Activated naive CD8-positive, alpha-beta T cell treated with anti-CD3 and anti-CD28 coated beads, Interleukin-2, amount 10 ng/mL, durations not matched to agents 7 days and 5 days (primary cell): ENCODE measurements at regions not wholly inside any gene's neighbourhood (a gene's known extent, or its start where the extent isn't known, plus 50 kb on each side); places are given as distances from the start of the nearest gene placed in this dataset.
"Not testable (repeated sequence)": the region's sequence is repeated elsewhere in the genome, so short reads cannot be mapped to it uniquely, and the experiment has no call there.

Experiments
- ATAC-seq: fragments of 150-1000 bp; cut with Tn5 transposase; one replicate; pipeline ENCODE4 v1.10.0; 2021; ENCODE audit warnings: low read depth, moderate library complexity
- POLR2A ChIA-PET: fragments of 350-600 bp; sonication (Branson Sonifier 250); formaldehyde crosslinking; loops from one replicate; lab custom pipeline; 2021; ENCODE audit warnings: antibody characterized with exemption; lab: Charles Lee
- DNase-seq: peaks from one replicate; pipeline ENCODE4 v3.0.0; 2021
- H3K27ac Mint-ChIP-seq: one replicate; pipeline ENCODE4 v1.8.0; 2022; ENCODE audit warnings: mild to moderate bottlenecking, mixed read lengths
- H3K27me3 Mint-ChIP-seq: one replicate; pipeline ENCODE4 v1.8.0; 2022; ENCODE audit warnings: mild to moderate bottlenecking, moderate library complexity, mixed read lengths
- H3K36me3 Mint-ChIP-seq: one replicate; pipeline ENCODE4 v1.8.0; 2021; ENCODE audit warnings: mild to moderate bottlenecking, mixed read lengths
- H3K4me1 Mint-ChIP-seq: one replicate; pipeline ENCODE4 v1.8.0; 2021; ENCODE audit warnings: mixed read lengths
- H3K4me3 Mint-ChIP-seq: one replicate; pipeline ENCODE4 v1.8.0; 2022; ENCODE audit warnings: mild to moderate bottlenecking, moderate library complexity, mixed read lengths
- H3K9me3 Mint-ChIP-seq: one replicate; pipeline ENCODE4 v1.8.0; 2021; ENCODE audit warnings: mixed read lengths

GRCh38 chr5:106508894-106509293 lies 1161.8 kb downstream of the EFNA5 start:
- Mint-ChIP-seq H3K27me3 (no peaks in the 10 kb centered on the region), H3K9me3 (peaks cover 9% of the 10 kb centered on the region), H3K4me3 (no peak overlapping the region), H3K36me3 (no peaks in the 10 kb centered on the region), H3K27ac (no peak overlapping the region), H3K4me1 (no peaks in the 10 kb centered on the region)
- POLR2A ChIA-PET, result no interaction called here
- DNase-seq (no peak), ATAC-seq (no peak)

DNA sequence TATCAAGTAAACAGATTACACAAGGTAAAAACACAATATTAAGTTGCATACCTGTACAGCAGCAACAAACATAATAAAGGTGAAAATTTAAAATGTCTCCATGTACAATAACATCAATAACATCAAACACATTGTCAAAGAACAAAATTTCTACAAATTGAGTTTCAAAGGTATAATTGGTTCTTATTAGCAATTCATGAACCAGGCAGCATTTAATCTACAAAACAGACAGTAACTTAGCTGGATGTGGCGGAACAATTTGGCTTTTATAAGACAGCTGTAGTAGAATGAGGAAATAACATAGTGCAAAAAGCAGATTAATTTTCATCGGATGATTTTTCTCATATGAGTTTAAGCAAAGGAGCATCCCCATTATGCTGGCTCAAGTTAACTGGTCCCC lies 1176.8 kb downstream of the EFNA5 start:
- Mint-ChIP-seq H3K4me1 (no peaks in the 10 kb centered on the region), H3K27me3 (no peaks in the 10 kb centered on the region), H3K27ac (no peak overlapping the region), H3K9me3 (peaks cover 2% of the 10 kb centered on the region), H3K36me3 (no peaks in the 10 kb centered on the region), H3K4me3 (no peak overlapping the region)
- no peak for DNase-seq
- POLR2A ChIA-PET, result no interaction called here
- ATAC-seq, result no peak

DNA sequence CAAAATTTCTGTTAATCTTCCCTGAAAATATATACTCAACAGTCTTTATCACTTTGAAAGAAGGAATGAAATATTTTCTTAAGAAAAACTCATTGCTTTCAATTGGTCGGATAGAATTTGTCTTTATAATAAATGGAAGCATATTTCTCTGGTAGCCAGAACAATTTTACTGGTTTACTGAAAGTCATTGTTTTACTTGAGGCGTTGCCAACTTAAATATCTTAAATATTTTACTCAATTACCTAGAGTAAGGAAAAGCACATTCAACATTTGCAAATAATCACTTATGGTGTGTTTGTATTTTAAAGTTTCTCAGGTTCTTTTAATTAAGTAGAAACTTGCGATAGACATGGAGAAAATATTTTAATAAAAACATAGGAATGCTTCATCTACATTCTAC lies 1181.7 kb downstream of the EFNA5 start:
- POLR2A ChIA-PET, result no interaction called here
- Mint-ChIP-seq H3K4me3 (no peak overlapping the region), H3K27ac (no peak overlapping the region), H3K36me3 (no peaks in the 10 kb centered on the region), H3K4me1 (no peaks in the 10 kb centered on the region), H3K27me3 (no peaks in the 10 kb centered on the region), H3K9me3 (no peaks in the 10 kb centered on the region)
- ATAC-seq (no peak), DNase-seq (no peak)

GRCh38 chr5:106488407-106488806 lies 1182.3 kb downstream of the EFNA5 start:
- POLR2A ChIA-PET, result no interaction called here
- no peak overlapping the region for H3K4me3 Mint-ChIP-seq
- no peak overlapping the region for H3K27ac Mint-ChIP-seq
- DNase-seq (no peak), ATAC-seq (no peak)
- no peaks in the 10 kb centered on the region for H3K9me3 Mint-ChIP-seq
- H3K36me3 Mint-ChIP-seq, result no peaks in the 10 kb centered on the region
- no peaks in the 10 kb centered on the region for H3K4me1 Mint-ChIP-seq
- H3K27me3 Mint-ChIP-seq, result no peaks in the 10 kb centered on the region

- POLR2A ChIA-PET, result no interaction called here
- no peaks in the 10 kb centered on the region for H3K27me3 Mint-ChIP-seq
- H3K4me3 Mint-ChIP-seq, result no peak overlapping the region
- no peaks in the 10 kb centered on the region for H3K4me1 Mint-ChIP-seq
- no peaks in the 10 kb centered on the region for H3K36me3 Mint-ChIP-seq
- no peak overlapping the region for H3K27ac Mint-ChIP-seq
- DNase-seq (no peak), ATAC-seq (no peak)
- H3K9me3 Mint-ChIP-seq, result no peaks in the 10 kb centered on the region
Observed at GRCh38 chr5:106481374-106481773, 1189.4 kb downstream of the EFNA5 start.

DNA sequence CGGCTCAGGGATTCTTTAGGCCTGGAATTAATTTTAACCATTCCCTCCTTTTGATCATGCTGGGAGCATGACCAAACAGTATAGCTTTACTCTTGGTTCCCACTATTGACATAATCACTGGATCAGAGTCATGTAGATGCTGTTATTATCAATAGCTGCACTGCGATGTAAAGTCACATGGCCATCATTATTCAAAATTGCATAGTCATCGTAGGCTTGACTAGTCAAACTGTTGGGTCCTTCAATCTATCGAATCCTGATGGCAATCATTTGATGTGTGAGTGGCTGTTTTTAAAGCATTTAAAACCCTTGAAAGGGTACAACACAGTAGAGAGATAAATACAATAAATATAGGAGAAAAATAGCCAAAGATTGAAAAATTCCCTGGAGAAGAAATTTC lies 1194.1 kb downstream of the EFNA5 start:
- DNase-seq, result no peak
- no peaks in the 10 kb centered on the region for H3K36me3 Mint-ChIP-seq
- no peak overlapping the region for H3K27ac Mint-ChIP-seq
- H3K9me3 Mint-ChIP-seq, result no peaks in the 10 kb centered on the region
- H3K27me3 Mint-ChIP-seq, result no peaks in the 10 kb centered on the region
- H3K4me1 Mint-ChIP-seq, result no peaks in the 10 kb centered on the region
- POLR2A ChIA-PET, result no interaction called here
- H3K4me3 Mint-ChIP-seq, result no peak overlapping the region
- no peak for ATAC-seq

DNA sequence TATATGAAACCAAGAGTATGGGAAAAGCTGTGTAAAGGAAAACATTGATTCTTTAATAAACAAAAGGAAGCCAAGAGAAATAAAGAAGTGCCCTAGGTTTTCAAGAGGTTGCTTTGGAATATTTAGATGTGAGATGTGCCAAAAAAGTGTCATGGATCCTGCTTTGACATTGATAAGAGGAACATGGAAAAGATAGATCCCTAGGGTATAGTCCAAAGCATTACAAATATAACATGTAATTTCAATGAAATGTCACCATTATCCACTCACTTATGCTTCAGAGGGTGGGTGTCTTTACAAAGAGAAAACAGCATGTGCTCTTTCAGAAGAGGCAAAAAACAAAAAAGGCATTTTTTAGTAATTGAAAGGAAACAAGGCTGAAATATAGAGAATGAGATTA lies 1196.7 kb downstream of the EFNA5 start:
- Mint-ChIP-seq H3K4me3 (no peak overlapping the region), H3K27ac (no peak overlapping the region), H3K4me1 (no peaks in the 10 kb centered on the region), H3K27me3 (no peaks in the 10 kb centered on the region), H3K9me3 (peaks cover 6% of the 10 kb centered on the region), H3K36me3 (no peaks in the 10 kb centered on the region)
- POLR2A ChIA-PET, result no interaction called here
- no peak for ATAC-seq
- no peak for DNase-seq

- no peaks in the 10 kb centered on the region for H3K36me3 Mint-ChIP-seq
- no peaks in the 10 kb centered on the region for H3K27me3 Mint-ChIP-seq
- no peak overlapping the region for H3K4me3 Mint-ChIP-seq
- peaks cover 1% of the 10 kb centered on the region for H3K9me3 Mint-ChIP-seq
- POLR2A ChIA-PET, result no interaction called here
- no peak overlapping the region for H3K27ac Mint-ChIP-seq
- no peak for ATAC-seq
- no peak for DNase-seq
- H3K4me1 Mint-ChIP-seq, result no peaks in the 10 kb centered on the region
Observed at GRCh38 chr5:106459541-106459940, 1211.2 kb downstream of the EFNA5 start.

DNA sequence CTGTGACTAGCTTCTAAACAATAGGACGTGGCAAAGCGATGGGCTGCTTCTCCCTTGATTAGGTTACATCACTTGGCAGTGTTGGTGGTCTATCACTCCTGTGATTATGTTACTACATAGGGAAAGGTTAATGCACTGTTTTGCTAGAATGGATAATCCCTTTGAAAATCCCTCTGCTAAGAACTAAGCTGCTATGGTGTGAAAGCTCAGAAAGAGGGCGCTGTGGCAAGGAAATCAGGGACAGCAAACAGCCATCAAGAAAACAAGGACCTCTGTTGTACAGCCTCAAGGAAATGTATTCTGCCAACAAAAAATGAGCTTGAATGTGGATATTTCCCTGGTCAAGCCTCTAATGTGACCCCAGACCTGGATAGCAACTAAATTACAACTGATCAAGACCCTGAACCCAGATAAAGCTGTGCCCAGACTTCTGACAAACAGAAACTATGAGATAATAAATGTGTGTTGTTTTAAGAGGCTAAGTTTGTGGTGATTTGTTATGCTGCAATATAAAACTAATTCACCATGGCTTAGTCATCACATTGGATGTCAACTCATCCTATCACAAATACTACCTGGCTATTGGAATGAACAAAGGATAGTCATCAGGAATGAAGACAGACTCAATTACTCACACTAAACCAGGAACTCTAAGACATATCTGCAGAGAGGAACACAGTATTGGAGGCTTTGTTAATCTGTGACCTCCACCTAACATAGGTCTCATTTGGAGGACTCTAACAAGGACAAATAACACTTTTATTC lies 1215.9 kb downstream of the EFNA5 start:
- H3K27ac Mint-ChIP-seq, result no peak overlapping the region
- H3K27me3 Mint-ChIP-seq, result no peaks in the 10 kb centered on the region
- no peak overlapping the region for H3K4me3 Mint-ChIP-seq
- ATAC-seq (no peak), DNase-seq (no peak)
- no peaks in the 10 kb centered on the region for H3K36me3 Mint-ChIP-seq
- no peaks in the 10 kb centered on the region for H3K4me1 Mint-ChIP-seq
- H3K9me3 Mint-ChIP-seq, result peaks cover 1% of the 10 kb centered on the region
- POLR2A ChIA-PET, result no interaction called here

- POLR2A ChIA-PET, result no interaction called here
- DNase-seq, result no peak
- Mint-ChIP-seq H3K27me3 (no peaks in the 10 kb centered on the region), H3K9me3 (no peaks in the 10 kb centered on the region), H3K27ac (no peak overlapping the region), H3K4me1 (no peaks in the 10 kb centered on the region), H3K36me3 (no peaks in the 10 kb centered on the region), H3K4me3 (no peak overlapping the region)
- ATAC-seq, result no peak
Observed at GRCh38 chr5:106454050-106454449, 1216.7 kb downstream of the EFNA5 start.

GRCh38 chr5:106451998-106452397 lies 1218.7 kb downstream of the EFNA5 start:
- no peaks in the 10 kb centered on the region for H3K36me3 Mint-ChIP-seq
- H3K27ac Mint-ChIP-seq, result no peak overlapping the region
- H3K4me1 Mint-ChIP-seq, result peaks cover 1% of the 10 kb centered on the region
- DNase-seq (no peak), ATAC-seq (no peak)
- H3K9me3 Mint-ChIP-seq, result no peaks in the 10 kb centered on the region
- POLR2A ChIA-PET, result no interaction called here
- H3K4me3 Mint-ChIP-seq, result no peak overlapping the region
- no peaks in the 10 kb centered on the region for H3K27me3 Mint-ChIP-seq

DNA sequence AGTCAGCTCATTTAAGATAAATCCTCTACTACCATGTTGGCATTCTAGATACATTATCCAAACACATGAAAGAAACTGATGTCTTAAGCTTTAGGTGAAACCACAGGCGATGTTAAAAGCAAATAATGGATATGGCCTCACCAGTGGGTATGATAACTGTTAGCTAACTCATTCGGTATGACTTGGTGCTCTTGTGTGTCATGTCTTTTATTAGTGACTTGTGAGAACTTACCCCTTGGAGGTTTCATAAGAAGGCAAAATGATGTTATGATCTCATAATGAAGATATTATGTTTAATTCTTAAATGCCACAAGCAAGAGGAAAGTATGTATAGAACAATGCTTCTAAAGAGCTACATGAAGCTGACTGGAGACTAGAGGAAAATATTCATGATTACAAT lies 1227.0 kb downstream of the EFNA5 start:
- Mint-ChIP-seq H3K4me3 (no peak overlapping the region), H3K36me3 (no peaks in the 10 kb centered on the region), H3K27ac (no peak overlapping the region), H3K4me1 (peaks cover 1% of the 10 kb centered on the region), H3K9me3 (no peaks in the 10 kb centered on the region), H3K27me3 (no peaks in the 10 kb centered on the region)
- no peak for ATAC-seq
- POLR2A ChIA-PET, result no interaction called here
- DNase-seq, result no peak

DNA sequence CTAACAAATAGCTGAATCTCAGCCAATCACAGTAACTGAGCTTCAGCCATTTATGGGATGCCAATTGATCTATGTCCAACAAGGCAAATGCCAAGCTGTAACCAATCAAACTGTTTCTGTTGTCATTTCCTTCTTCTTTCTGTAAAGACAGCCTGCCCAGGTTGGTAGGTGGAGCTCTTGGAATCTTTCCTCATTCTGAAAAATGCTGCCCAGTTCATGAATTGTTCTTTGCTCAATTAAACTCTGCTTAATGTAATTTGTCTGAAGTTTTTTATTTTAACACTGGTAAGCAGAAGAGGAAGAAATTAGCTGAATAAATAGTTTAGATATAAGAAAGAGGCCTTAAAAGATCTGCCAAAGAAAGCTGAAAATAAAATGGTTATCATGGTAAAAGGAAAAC lies 1235.6 kb downstream of the EFNA5 start:
- no peaks in the 10 kb centered on the region for H3K4me1 Mint-ChIP-seq
- H3K4me3 Mint-ChIP-seq, result no peak overlapping the region

DNA sequence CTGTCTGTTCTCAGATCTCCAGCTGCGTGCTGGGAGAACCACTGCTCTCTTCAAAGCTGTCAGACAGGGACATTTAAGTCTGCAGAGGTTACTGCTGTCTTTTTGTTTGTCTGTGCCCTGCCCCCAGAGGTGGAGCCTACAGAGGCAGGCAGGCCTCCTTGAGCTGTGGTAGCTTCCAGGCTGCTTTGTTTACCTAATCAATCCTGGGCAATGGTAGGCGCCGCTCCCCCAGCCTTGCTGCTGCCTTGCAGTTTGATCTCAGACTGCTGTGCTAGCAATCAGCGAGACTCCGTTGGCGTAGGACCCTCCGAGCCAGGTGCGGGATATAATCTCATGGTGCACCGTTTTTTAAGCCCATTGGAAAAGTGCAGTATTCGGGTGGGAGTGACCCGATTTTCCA lies 1240.0 kb downstream of the EFNA5 start:
- H3K4me3 Mint-ChIP-seq, H3K9me3 Mint-ChIP-seq, POLR2A ChIA-PET, H3K4me1 Mint-ChIP-seq, H3K36me3 Mint-ChIP-seq, DNase-seq, ATAC-seq, H3K27me3 Mint-ChIP-seq, H3K27ac Mint-ChIP-seq: not testable (repeated sequence)

More for the DNA sequence above, 1235.6 kb downstream of the EFNA5 start:
- Mint-ChIP-seq H3K9me3 (no peaks in the 10 kb centered on the region), H3K27ac (no peak overlapping the region), H3K27me3 (no peaks in the 10 kb centered on the region), H3K36me3 (no peaks in the 10 kb centered on the region)
- POLR2A ChIA-PET, result no interaction called here
- DNase-seq (no peak), ATAC-seq (no peak)
